Daoy (cell line): ENCODE measurements at regions not wholly inside any gene's neighbourhood (a gene's known extent, or its start where the extent isn't known, plus 50 kb on each side); places are given as distances from the start of the nearest gene placed in this dataset.
A peak's percentile ranks its signal among the peaks of the same experiment; 100 is the strongest.

Experiments used
- DNase-seq: peaks from one replicate; pipeline ENCODE4 v3.0.0-alpha.2; 2015; ENCODE audit warnings: low read depth

- no peak for DNase-seq
Observed at GRCh38 chr10:90403211-90404000, 454.4 kb downstream of the HTR7 start.

GRCh38 chr10:90407131-90407530, 450.7 kb downstream of the HTR7 start:
- peak; percentile 34 for DNase-seq

GRCh38 chr10:90407851-90408250, 450.0 kb downstream of the HTR7 start:
- DNase-seq = no peak

- DNase-seq = no peak
Observed at GRCh38 chr10:90412582-90412981, 445.3 kb downstream of the HTR7 start.

- DNase-seq = no peak
Observed at GRCh38 chr10:90413196-90413595, 444.6 kb downstream of the HTR7 start.

GRCh38 chr10:90414926-90415325, 442.9 kb downstream of the HTR7 start:
- DNase-seq = no peak

GRCh38 chr10:90417029-90417428, 440.8 kb downstream of the HTR7 start:
- DNase-seq = peak; percentile 21

- peak; percentile 5 for DNase-seq
Observed at GRCh38 chr10:90417476-90418210, 440.2 kb downstream of the HTR7 start.

GRCh38 chr10:90418869-90419652, 438.8 kb downstream of the HTR7 start:
- DNase-seq = peak; percentile 86

- DNase-seq = no peak
Observed at GRCh38 chr10:90420637-90421318, 437.1 kb downstream of the HTR7 start.

- no peak for DNase-seq
Observed at GRCh38 chr10:90421874-90422273, 436.0 kb downstream of the HTR7 start.

GRCh38 chr10:90424730-90425129, 433.1 kb downstream of the HTR7 start:
- DNase-seq = peak; percentile 12

GRCh38 chr10:90430186-90430585, 427.7 kb downstream of the HTR7 start:
- DNase-seq = no peak

- DNase-seq = no peak
Observed at GRCh38 chr10:90432866-90433265, 425.0 kb downstream of the HTR7 start.

GRCh38 chr10:90435296-90435695, 422.5 kb downstream of the HTR7 start:
- no peak for DNase-seq

GRCh38 chr10:90437452-90437851, 420.4 kb downstream of the HTR7 start:
- DNase-seq = no peak

GRCh38 chr10:90440870-90441269, 417.0 kb downstream of the HTR7 start:
- DNase-seq = no peak

GRCh38 chr10:90443342-90443741, 414.5 kb downstream of the HTR7 start:
- no peak for DNase-seq

GRCh38 chr10:90447831-90448230, 410.0 kb downstream of the HTR7 start:
- no peak for DNase-seq

GRCh38 chr10:90450797-90451196, 407.0 kb downstream of the HTR7 start:
- no peak for DNase-seq

- DNase-seq = peak; percentile 68
Observed at GRCh38 chr10:90451283-90451682, 406.6 kb downstream of the HTR7 start.

- no peak for DNase-seq
Observed at GRCh38 chr10:90458054-90458453, 399.8 kb downstream of the HTR7 start.
